ENCODE measurements at regions not wholly inside any gene's neighbourhood (a gene's known extent, or its start where the extent isn't known, plus 50 kb on each side); places are given as distances from the start of the nearest gene placed in this dataset.

DNA sequence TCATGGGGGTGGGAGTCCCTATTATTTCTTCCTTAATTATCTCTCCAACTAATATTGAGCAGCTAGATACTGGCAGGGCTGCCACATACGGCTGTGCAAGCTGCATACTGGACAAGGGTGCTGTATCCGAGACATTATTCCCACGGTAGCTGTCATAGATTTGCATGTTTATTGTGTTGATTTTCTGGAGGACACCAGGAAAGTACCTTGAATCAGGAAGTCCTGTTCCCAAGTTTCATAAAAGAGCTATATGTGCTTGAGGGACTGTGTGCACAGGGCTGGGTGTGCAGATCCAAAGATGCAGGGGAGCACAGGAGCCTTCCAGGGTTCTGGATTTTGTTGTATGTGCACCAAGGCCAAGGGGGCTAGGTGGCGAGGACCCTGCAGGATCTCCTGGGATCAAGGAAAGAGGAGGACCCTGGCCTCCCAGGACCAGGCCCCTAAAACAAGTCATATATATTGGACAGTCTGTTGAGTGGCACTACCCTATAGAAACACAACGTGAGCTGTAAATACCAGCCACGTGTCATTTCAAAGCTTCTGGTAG is 119.2 kb upstream of the ALDH1A3 start:
- H3K27me3 ChIP-seq (ENCODE audit: control insufficient read depth in 1 of 2, insufficient read depth in 2 of 2, low read length in 2 of 2), result peaks cover 0 to 13% of the 10 kb centered on the region in 2 donors
- H3K4me3 ChIP-seq (ENCODE audit: low read depth in 1 of 2, low read length in 2 of 2), result no peak overlapping the region
- H3K4me1 ChIP-seq (ENCODE audit: control insufficient read depth in 1 of 2, insufficient read depth in 2 of 2, low read length in 2 of 2), result peaks cover 6% of the 10 kb centered on the region in 2 donors
- H3K36me3 ChIP-seq (ENCODE audit: control insufficient read depth in 1 of 2, insufficient read depth in 2 of 2, low read length in 2 of 2), result no peaks in the 10 kb centered on the region
- H3K9ac ChIP-seq (ENCODE audit: low read depth in 1 of 2, low read length in 2 of 2), result no peak overlapping the region
- H3K27ac ChIP-seq (ENCODE audit: low read depth, low read length), result no peak overlapping the region
- no peaks in the 10 kb centered on the region for H3K9me3 ChIP-seq (ENCODE audit: control insufficient read depth in 1 of 2, low read length in 2 of 2)

DNA sequence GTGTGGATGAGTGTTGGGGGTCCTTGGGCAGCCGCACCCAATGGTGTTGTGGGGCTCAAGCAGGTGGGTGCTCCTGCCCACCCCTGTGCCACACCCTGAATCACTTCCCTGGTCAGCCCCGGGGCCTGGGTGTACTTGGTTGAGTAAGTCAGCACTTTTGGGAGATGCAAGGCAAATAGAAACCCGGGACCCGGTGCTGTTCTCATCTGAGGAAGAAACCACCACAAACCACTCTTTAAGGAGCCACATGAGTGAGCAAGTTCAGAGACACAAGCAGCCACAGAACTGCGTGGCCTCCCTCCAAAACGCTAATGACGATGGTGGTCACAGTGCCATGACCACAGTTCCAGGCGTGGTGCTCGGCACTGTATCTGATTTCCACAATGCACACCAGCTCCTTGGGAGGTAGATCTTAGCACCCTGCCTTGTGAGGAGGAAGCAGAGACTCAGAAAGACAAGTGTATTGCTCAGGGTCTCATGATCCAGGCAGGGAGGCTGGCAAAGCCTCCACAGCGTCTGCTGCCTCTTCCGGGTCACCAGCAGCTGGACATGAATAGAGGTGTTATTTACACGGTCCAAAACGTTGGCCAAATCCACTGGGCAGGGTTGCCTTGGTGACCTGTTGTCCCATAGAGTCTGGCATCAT is 118.2 kb upstream of the ALDH1A3 start:
- Histone ChIP-seq H3K4me3 (ENCODE audit: low read depth in 1 of 2, low read length in 2 of 2) (no peak overlapping the region), H3K27ac (ENCODE audit: low read depth, low read length) (no peak overlapping the region), H3K4me1 (ENCODE audit: control insufficient read depth in 1 of 2, insufficient read depth in 2 of 2, low read length in 2 of 2) (peaks cover 6% of the 10 kb centered on the region in 2 donors), H3K9ac (ENCODE audit: low read depth in 1 of 2, low read length in 2 of 2) (no peak overlapping the region), H3K27me3 (ENCODE audit: control insufficient read depth in 1 of 2, insufficient read depth in 2 of 2, low read length in 2 of 2) (peaks cover 0 to 13% of the 10 kb centered on the region in 2 donors), H3K36me3 (ENCODE audit: control insufficient read depth in 1 of 2, insufficient read depth in 2 of 2, low read length in 2 of 2) (no peaks in the 10 kb centered on the region), H3K9me3 (ENCODE audit: control insufficient read depth in 1 of 2, low read length in 2 of 2) (no peaks in the 10 kb centered on the region)

DNA sequence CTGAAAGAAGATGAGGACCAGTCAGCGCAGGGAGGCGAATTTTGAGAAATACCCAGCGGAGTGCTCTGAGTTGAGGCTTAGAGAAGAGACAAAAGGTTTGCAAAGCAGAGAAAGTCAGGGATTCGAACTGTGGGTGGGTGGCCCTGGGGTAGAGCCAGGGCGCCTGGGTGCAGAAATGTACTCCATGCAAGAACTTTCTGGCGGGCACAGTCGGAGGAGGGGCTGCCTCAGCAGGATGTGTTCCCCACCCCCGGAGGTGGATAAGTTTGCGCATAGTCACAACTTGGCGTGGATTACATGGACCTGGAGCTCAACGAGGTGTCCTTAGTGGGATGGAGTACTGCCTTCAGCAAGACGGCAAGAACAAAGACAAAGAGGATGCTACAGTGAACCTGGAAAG is 117.3 kb upstream of the ALDH1A3 start:
- H3K4me1 ChIP-seq (ENCODE audit: control insufficient read depth in 1 of 2, insufficient read depth in 2 of 2, low read length in 2 of 2), result peaks cover 6% of the 10 kb centered on the region in 2 donors
- no peaks in the 10 kb centered on the region for H3K9me3 ChIP-seq (ENCODE audit: control insufficient read depth in 1 of 2, low read length in 2 of 2)
- no peak overlapping the region for H3K27ac ChIP-seq (ENCODE audit: low read depth, low read length)
- H3K4me3 ChIP-seq (ENCODE audit: low read depth in 1 of 2, low read length in 2 of 2), result no peak overlapping the region
- no peak overlapping the region for H3K9ac ChIP-seq (ENCODE audit: low read depth in 1 of 2, low read length in 2 of 2)
- H3K36me3 ChIP-seq (ENCODE audit: control insufficient read depth in 1 of 2, insufficient read depth in 2 of 2, low read length in 2 of 2), result no peaks in the 10 kb centered on the region
- peaks cover 0 to 13% of the 10 kb centered on the region in 2 donors for H3K27me3 ChIP-seq (ENCODE audit: control insufficient read depth in 1 of 2, insufficient read depth in 2 of 2, low read length in 2 of 2)

DNA sequence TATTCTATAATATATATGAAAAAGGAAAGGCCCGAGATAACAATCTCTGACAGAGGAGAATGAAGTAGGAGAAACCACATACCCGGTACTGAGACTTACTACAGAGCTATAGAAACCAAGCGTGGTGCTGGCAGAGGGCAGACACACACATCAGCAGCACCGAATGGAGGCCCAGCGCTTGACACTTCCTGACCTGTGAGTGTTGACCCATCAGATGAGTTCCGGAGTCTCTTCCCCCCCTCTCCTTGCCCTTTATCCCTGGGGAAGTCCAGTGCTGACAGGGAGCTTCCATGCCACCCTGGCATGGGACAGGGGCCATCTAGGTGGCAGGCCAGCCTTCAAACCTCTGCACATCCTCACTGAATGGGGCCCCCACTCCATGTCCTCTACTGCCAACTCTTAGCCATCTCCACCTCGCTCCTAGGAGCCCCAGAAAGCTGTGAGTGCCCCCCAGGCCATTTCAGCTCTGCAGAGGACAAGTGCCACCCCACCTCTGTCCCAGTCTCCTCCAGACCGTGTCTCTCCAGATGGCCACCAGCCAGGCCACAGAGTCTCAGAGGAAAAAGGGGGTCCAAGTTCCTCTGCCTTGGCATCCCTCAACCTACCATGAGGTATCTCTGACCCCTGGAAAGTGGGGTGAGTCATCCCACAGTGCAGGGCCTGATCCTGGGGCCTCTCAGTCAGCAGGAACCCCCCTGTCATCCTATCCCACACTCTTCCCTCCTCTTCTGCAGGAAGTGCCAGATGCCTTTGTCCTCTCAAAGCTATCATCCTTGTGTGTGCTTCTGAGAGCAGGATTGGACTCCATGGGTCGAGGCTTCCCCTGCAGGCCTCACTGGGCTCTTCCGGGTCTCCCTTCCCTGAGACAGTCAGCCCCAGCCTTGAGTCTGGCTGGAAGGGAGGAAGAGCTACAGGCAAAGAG is 116.5 kb upstream of the ALDH1A3 start:
- H3K27me3 ChIP-seq (ENCODE audit: control insufficient read depth in 1 of 2, insufficient read depth in 2 of 2, low read length in 2 of 2), result peaks cover 0 to 13% of the 10 kb centered on the region in 2 donors
- no peaks in the 10 kb centered on the region for H3K36me3 ChIP-seq (ENCODE audit: control insufficient read depth in 1 of 2, insufficient read depth in 2 of 2, low read length in 2 of 2)
- no peak overlapping the region for H3K27ac ChIP-seq (ENCODE audit: low read depth, low read length)
- H3K4me3 ChIP-seq (ENCODE audit: low read depth in 1 of 2, low read length in 2 of 2), result no peak overlapping the region
- H3K9me3 ChIP-seq (ENCODE audit: control insufficient read depth in 1 of 2, low read length in 2 of 2), result no peaks in the 10 kb centered on the region
- H3K4me1 ChIP-seq (ENCODE audit: control insufficient read depth in 1 of 2, insufficient read depth in 2 of 2, low read length in 2 of 2), result peaks cover 6% of the 10 kb centered on the region in 2 donors
- no peak overlapping the region for H3K9ac ChIP-seq (ENCODE audit: low read depth in 1 of 2, low read length in 2 of 2)

DNA sequence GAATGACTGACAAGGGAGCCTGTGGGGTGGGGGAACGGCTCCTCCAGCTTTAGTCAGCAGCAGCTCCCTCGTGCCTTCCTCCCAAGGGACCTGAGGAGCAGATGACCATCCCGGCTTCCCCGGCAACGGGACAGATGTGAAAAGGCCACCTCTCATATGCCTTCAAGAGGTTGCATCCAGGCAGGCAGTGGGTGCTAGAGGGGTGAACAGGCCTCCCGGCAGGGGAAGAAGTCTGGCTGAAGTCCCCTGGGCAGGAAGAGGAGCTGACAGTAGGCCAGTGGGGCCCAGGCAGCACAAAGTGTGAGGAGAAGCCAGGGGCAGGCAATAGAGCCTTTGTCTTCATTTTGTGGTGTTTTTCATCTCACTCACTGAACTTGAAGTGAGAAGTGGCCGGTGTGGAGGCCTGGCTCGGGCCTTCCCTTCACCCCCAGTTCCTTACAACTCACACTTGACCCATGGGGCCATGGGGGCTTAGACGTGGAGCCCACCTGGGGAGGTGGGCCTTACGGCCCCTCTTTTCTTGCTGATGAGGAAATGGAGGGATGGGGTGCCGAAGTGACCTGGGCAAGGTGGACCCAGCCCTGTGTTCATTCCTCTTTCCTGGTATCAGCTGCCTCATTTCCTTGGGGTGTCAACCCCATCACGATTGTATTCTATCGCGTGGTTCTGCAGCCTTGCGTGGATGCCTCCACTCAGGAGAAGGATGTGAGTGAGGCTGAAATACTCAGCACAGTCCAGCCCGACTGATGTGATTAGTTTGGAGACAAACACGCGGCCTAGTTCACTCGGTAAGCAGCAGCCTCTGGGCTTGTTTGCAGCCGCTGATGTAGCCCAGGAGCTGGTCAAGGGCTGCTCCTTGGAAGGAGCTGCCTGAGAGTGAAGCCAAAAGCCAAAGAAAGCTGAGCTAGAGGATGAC is 115.5 kb upstream of the ALDH1A3 start:
- Histone ChIP-seq H3K9ac (ENCODE audit: low read depth in 1 of 2, low read length in 2 of 2) (no peak overlapping the region), H3K4me1 (ENCODE audit: control insufficient read depth in 1 of 2, insufficient read depth in 2 of 2, low read length in 2 of 2) (peaks cover 6% of the 10 kb centered on the region in 2 donors)

DNA sequence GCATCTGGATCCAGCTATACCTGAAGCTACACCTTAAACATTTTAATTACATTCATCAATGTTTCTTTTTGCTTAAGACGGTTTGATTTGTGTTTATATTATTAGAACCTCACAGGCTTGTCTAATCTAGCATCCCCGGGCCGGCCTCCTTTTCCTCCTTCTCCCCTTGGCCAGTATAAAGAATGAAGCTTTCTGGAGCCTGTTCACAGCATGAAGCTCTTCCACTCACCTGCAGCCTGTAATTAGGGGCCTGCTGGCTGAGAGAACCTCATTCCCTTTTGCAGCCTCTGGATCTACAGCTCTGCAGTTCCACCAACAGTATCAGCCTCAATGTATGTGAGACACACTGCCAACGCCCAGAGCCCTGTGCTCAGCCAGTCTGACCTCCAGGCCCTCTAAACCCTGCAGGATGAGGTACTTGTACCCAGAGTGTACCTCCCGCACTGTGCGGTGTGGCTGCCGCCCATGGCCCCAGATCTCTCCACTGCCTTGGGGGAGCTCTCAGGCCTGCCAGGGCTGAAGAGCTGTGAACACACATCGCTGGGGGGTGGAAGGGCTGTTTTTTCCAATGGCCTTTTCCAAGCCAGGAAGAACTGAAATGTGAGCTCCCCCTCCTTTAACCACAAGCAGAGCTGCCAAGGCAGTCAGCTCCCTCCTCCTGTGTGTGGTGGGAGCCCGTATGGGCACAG is 114.7 kb upstream of the ALDH1A3 start:
- no peaks in the 10 kb centered on the region for H3K9me3 ChIP-seq (ENCODE audit: control insufficient read depth in 1 of 2, low read length in 2 of 2)
- H3K4me1 ChIP-seq (ENCODE audit: control insufficient read depth in 1 of 2, insufficient read depth in 2 of 2, low read length in 2 of 2), result peaks cover 2 to 3% of the 10 kb centered on the region in 2 donors
- H3K4me3 ChIP-seq (ENCODE audit: low read depth in 1 of 2, low read length in 2 of 2), result no peak overlapping the region
- no peaks in the 10 kb centered on the region for H3K36me3 ChIP-seq (ENCODE audit: control insufficient read depth in 1 of 2, insufficient read depth in 2 of 2, low read length in 2 of 2)
- peaks cover 0 to 4% of the 10 kb centered on the region in 2 donors for H3K27me3 ChIP-seq (ENCODE audit: control insufficient read depth in 1 of 2, insufficient read depth in 2 of 2, low read length in 2 of 2)
- no peak overlapping the region for H3K27ac ChIP-seq (ENCODE audit: low read depth, low read length)
- H3K9ac ChIP-seq (ENCODE audit: low read depth in 1 of 2, low read length in 2 of 2), result no peak overlapping the region

More for the DNA sequence above, 115.5 kb upstream of the ALDH1A3 start:
- H3K27ac ChIP-seq (ENCODE audit: low read depth, low read length), result no peak overlapping the region
- H3K4me3 ChIP-seq (ENCODE audit: low read depth in 1 of 2, low read length in 2 of 2), result no peak overlapping the region
- no peaks in the 10 kb centered on the region for H3K36me3 ChIP-seq (ENCODE audit: control insufficient read depth in 1 of 2, insufficient read depth in 2 of 2, low read length in 2 of 2)
- no peaks in the 10 kb centered on the region for H3K9me3 ChIP-seq (ENCODE audit: control insufficient read depth in 1 of 2, low read length in 2 of 2)
- H3K27me3 ChIP-seq (ENCODE audit: control insufficient read depth in 1 of 2, insufficient read depth in 2 of 2, low read length in 2 of 2), result peaks cover 0 to 11% of the 10 kb centered on the region in 2 donors

DNA sequence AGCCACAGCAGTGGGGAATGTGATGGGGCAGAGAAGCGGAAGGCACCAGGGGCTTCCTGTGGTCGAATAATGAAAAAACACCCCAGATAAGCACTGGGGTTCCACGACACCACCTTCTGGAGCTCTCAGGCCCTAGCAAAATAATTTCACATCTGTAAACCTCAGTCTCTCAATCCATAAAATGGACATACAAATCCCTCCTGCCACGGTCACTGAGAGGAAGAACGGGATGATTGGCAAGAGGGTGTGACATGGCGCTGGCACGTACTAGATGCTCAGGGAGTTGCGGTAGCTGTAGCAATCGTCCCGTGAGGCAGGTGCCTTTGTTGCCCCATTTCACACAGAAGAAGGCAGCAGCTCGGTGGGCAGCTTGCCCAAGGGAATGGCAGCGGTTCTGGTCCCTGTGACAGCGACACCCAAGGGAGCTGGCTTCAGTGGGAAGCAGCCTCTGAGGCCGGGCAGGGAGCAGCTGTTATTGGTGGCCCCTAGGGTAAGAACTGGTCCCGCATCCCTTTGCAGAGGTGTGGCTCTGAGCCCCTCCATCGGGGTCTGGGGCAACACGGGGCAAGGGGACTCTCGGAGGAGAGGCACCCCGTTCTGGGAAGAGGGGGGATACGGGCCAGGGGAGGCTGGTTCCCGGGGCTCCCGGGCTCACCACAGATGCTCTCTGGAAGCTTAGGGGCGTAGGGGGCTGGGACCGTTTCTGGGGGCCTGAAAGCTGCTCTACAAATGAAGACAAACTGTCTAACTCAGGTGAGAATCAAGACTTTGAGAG is 114.0 kb upstream of the ALDH1A3 start:
- Histone ChIP-seq H3K9ac (ENCODE audit: low read depth in 1 of 2, low read length in 2 of 2) (no peak overlapping the region), H3K36me3 (ENCODE audit: control insufficient read depth in 1 of 2, insufficient read depth in 2 of 2, low read length in 2 of 2) (no peaks in the 10 kb centered on the region), H3K27me3 (ENCODE audit: control insufficient read depth in 1 of 2, insufficient read depth in 2 of 2, low read length in 2 of 2) (no peaks in the 10 kb centered on the region), H3K4me1 (ENCODE audit: control insufficient read depth in 1 of 2, insufficient read depth in 2 of 2, low read length in 2 of 2) (no peaks in the 10 kb centered on the region), H3K27ac (ENCODE audit: low read depth, low read length) (no peak overlapping the region), H3K9me3 (ENCODE audit: control insufficient read depth in 1 of 2, low read length in 2 of 2) (no peaks in the 10 kb centered on the region), H3K4me3 (ENCODE audit: low read depth in 1 of 2, low read length in 2 of 2) (no peak overlapping the region)

DNA sequence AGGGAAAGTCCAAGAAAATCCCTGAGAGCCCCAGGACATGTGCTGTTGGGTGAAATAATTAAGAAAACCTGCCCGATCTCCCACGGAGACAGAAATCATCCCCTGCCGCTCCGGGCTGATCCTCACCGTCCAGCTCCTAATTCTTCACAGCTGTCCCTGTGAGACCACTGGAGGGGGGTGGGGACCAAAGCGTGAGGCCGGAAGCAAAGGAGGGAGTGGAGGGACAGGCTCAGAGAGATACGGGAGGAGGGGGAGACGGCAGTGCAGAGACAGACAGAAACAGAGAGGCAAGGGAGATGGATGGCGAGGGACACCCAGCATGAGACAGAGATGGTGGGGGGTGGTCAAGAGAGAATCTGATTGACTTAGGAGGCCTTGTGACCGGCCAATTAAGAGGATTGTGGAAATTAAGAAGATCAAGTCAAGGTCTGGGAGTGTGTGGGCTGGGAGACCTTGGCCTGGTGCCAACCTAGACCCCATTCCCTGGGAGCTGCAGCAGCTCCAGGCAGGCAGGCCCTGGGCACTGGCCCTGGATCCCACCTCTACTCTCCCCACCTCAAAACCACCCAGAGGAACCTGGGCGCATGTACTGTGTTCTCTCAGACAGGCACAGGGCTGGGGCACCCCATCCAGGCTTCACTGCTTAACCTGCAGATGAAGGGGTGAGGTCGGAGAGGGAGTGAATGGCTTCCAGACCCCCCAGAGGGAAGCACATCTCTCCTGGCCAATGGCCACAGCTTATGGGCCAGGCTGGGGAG is 113.2 kb upstream of the ALDH1A3 start:
- Histone ChIP-seq H3K36me3 (ENCODE audit: control insufficient read depth in 1 of 2, insufficient read depth in 2 of 2, low read length in 2 of 2) (no peaks in the 10 kb centered on the region), H3K27me3 (ENCODE audit: control insufficient read depth in 1 of 2, insufficient read depth in 2 of 2, low read length in 2 of 2) (no peaks in the 10 kb centered on the region), H3K4me3 (ENCODE audit: low read depth in 1 of 2, low read length in 2 of 2) (no peak overlapping the region), H3K9ac (ENCODE audit: low read depth in 1 of 2, low read length in 2 of 2) (no peak overlapping the region), H3K4me1 (ENCODE audit: control insufficient read depth in 1 of 2, insufficient read depth in 2 of 2, low read length in 2 of 2) (no peaks in the 10 kb centered on the region), H3K27ac (ENCODE audit: low read depth, low read length) (no peak overlapping the region), H3K9me3 (ENCODE audit: control insufficient read depth in 1 of 2, low read length in 2 of 2) (no peaks in the 10 kb centered on the region)
